HG02623 (cell line): ENCODE measurements at regions not wholly inside any gene's neighbourhood (a gene's known extent, or its start where the extent isn't known, plus 50 kb on each side); places are given as distances from the start of the nearest gene placed in this dataset.
"Not testable (repeated sequence)": the region's sequence is repeated elsewhere in the genome, so short reads cannot be mapped to it uniquely, and the experiment has no call there.

Source experiments
- ATAC-seq: cut with Tn5 transposase; IDR thresholded peaks from one replicate; pipeline ENCODE4 v1.9.1; 2021; ENCODE audit warnings: moderate library complexity; ENCODE audit not compliant: unreplicated experiment

- ATAC-seq: no peak
Measured at GRCh38 chr12:93237235-93237915, 140.3 kb upstream of the NUDT4 start.

- not testable (repeated sequence) for ATAC-seq
Measured at GRCh38 chr12:93238512-93239262, 139.0 kb upstream of the NUDT4 start.

- not testable (repeated sequence) for ATAC-seq
Measured at GRCh38 chr12:93239789-93240188, 137.9 kb upstream of the NUDT4 start.

- ATAC-seq: no peak
Measured at GRCh38 chr12:93242154-93242972, 135.4 kb upstream of the NUDT4 start.

- ATAC-seq: no peak
Measured at GRCh38 chr12:93243382-93243688, 134.4 kb upstream of the NUDT4 start.

GRCh38 chr12:93243689-93244513 lies 133.8 kb upstream of the NUDT4 start:
- ATAC-seq: no peak

GRCh38 chr12:93244514-93245077 lies 133.1 kb upstream of the NUDT4 start:
- ATAC-seq: no peak

GRCh38 chr12:93245543-93245942 lies 132.2 kb upstream of the NUDT4 start:
- ATAC-seq: peak; percentile 60

- ATAC-seq: no peak
Measured at GRCh38 chr12:93247313-93247991, 130.3 kb upstream of the NUDT4 start.

GRCh38 chr12:93252221-93252620 lies 125.5 kb upstream of the NUDT4 start:
- no peak for ATAC-seq

- ATAC-seq: no peak
Measured at GRCh38 chr12:93254911-93255310, 122.8 kb upstream of the NUDT4 start.

- ATAC-seq: no peak
Measured at GRCh38 chr12:93256256-93256969, 121.3 kb upstream of the NUDT4 start.

- no peak for ATAC-seq
Measured at GRCh38 chr12:93261505-93262094, 116.1 kb upstream of the NUDT4 start.

- no peak for ATAC-seq
Measured at GRCh38 chr12:93272997-93273396, 104.7 kb upstream of the NUDT4 start.

- no peak for ATAC-seq
Measured at GRCh38 chr12:93273834-93274564, 103.7 kb upstream of the NUDT4 start.

GRCh38 chr12:93274937-93275336 lies 102.8 kb upstream of the NUDT4 start:
- no peak for ATAC-seq

- ATAC-seq: no peak
Measured at GRCh38 chr12:93275589-93275988, 102.1 kb upstream of the NUDT4 start.
